ENCODE measurements at regions not wholly inside any gene's neighbourhood (a gene's known extent, or its start where the extent isn't known, plus 50 kb on each side); places are given as distances from the start of the nearest gene placed in this dataset.
"Not testable (repeated sequence)": the region's sequence is repeated elsewhere in the genome, so short reads cannot be mapped to it uniquely, and the experiment has no call there.

GRCh38 chr21:6521777-6522176 lies 3999.6 kb upstream of the TPTE start:
- H3K4me1 Mint-ChIP-seq, H3K4me3 Mint-ChIP-seq, H3K36me3 Mint-ChIP-seq, ATAC-seq, H3K27ac Mint-ChIP-seq, H3K9me3 Mint-ChIP-seq, H3K27me3 Mint-ChIP-seq: not testable (repeated sequence)

GRCh38 chr21:6526213-6526612 lies 3995.2 kb upstream of the TPTE start:
- not testable (repeated sequence) for ATAC-seq, H3K36me3 Mint-ChIP-seq, H3K27ac Mint-ChIP-seq, H3K4me1 Mint-ChIP-seq, H3K9me3 Mint-ChIP-seq, H3K27me3 Mint-ChIP-seq, H3K4me3 Mint-ChIP-seq

GRCh38 chr21:6530655-6531054 lies 3990.7 kb upstream of the TPTE start:
- H3K36me3 Mint-ChIP-seq, H3K4me1 Mint-ChIP-seq, ATAC-seq, H3K27me3 Mint-ChIP-seq, H3K4me3 Mint-ChIP-seq, H3K27ac Mint-ChIP-seq, H3K9me3 Mint-ChIP-seq: not testable (repeated sequence)

- H3K4me3 Mint-ChIP-seq, H3K27ac Mint-ChIP-seq, ATAC-seq, H3K27me3 Mint-ChIP-seq, H3K9me3 Mint-ChIP-seq, H3K4me1 Mint-ChIP-seq, H3K36me3 Mint-ChIP-seq: not testable (repeated sequence)
These were observed 3988.1 kb upstream of the TPTE start for GRCh38 chr21:6533261-6533660.

- H3K27ac Mint-ChIP-seq, H3K36me3 Mint-ChIP-seq, ATAC-seq, H3K4me1 Mint-ChIP-seq, H3K9me3 Mint-ChIP-seq, H3K4me3 Mint-ChIP-seq, H3K27me3 Mint-ChIP-seq: not testable (repeated sequence)
These were observed 3983.1 kb upstream of the TPTE start for GRCh38 chr21:6538320-6538719.

GRCh38 chr21:6539688-6540087 lies 3981.7 kb upstream of the TPTE start:
- not testable (repeated sequence) for H3K9me3 Mint-ChIP-seq, H3K27me3 Mint-ChIP-seq, ATAC-seq, H3K27ac Mint-ChIP-seq, H3K4me1 Mint-ChIP-seq, H3K4me3 Mint-ChIP-seq, H3K36me3 Mint-ChIP-seq

- not testable (repeated sequence) for H3K4me3 Mint-ChIP-seq, H3K36me3 Mint-ChIP-seq, ATAC-seq, H3K27ac Mint-ChIP-seq, H3K27me3 Mint-ChIP-seq, H3K4me1 Mint-ChIP-seq, H3K9me3 Mint-ChIP-seq
These were observed 3980.3 kb upstream of the TPTE start for GRCh38 chr21:6541036-6541435.

GRCh38 chr21:6545288-6545687 lies 3976.1 kb upstream of the TPTE start:
- not testable (repeated sequence) for H3K36me3 Mint-ChIP-seq, H3K9me3 Mint-ChIP-seq, H3K27me3 Mint-ChIP-seq, H3K27ac Mint-ChIP-seq, ATAC-seq, H3K4me1 Mint-ChIP-seq, H3K4me3 Mint-ChIP-seq

GRCh38 chr21:6551045-6551444 lies 3970.3 kb upstream of the TPTE start:
- not testable (repeated sequence) for H3K4me3 Mint-ChIP-seq, H3K27me3 Mint-ChIP-seq, H3K36me3 Mint-ChIP-seq, H3K9me3 Mint-ChIP-seq, ATAC-seq, H3K4me1 Mint-ChIP-seq, H3K27ac Mint-ChIP-seq

GRCh38 chr21:6553505-6554376 lies 3967.6 kb upstream of the TPTE start:
- not testable (repeated sequence) for H3K4me3 Mint-ChIP-seq, H3K27me3 Mint-ChIP-seq, H3K36me3 Mint-ChIP-seq, H3K9me3 Mint-ChIP-seq, H3K4me1 Mint-ChIP-seq, H3K27ac Mint-ChIP-seq
- peak; percentile 47 for ATAC-seq

GRCh38 chr21:6554377-6554864 lies 3967.0 kb upstream of the TPTE start:
- H3K4me1 Mint-ChIP-seq, ATAC-seq, H3K36me3 Mint-ChIP-seq, H3K9me3 Mint-ChIP-seq, H3K27ac Mint-ChIP-seq, H3K4me3 Mint-ChIP-seq, H3K27me3 Mint-ChIP-seq: not testable (repeated sequence)

- not testable (repeated sequence) for H3K4me1 Mint-ChIP-seq, H3K9me3 Mint-ChIP-seq, H3K4me3 Mint-ChIP-seq, H3K27ac Mint-ChIP-seq, H3K36me3 Mint-ChIP-seq, H3K27me3 Mint-ChIP-seq
- peak; percentile 63 for ATAC-seq
These were observed 3964.9 kb upstream of the TPTE start for GRCh38 chr21:6556516-6556915.

- not testable (repeated sequence) for H3K27ac Mint-ChIP-seq, H3K4me3 Mint-ChIP-seq
These were observed 3964.0 kb upstream of the TPTE start for GRCh38 chr21:6557415-6557814.

GRCh38 chr21:6561168-6561567 lies 3960.2 kb upstream of the TPTE start:
- H3K4me3 Mint-ChIP-seq, H3K27ac Mint-ChIP-seq, H3K9me3 Mint-ChIP-seq, H3K27me3 Mint-ChIP-seq, ATAC-seq, H3K4me1 Mint-ChIP-seq, H3K36me3 Mint-ChIP-seq: not testable (repeated sequence)

More at GRCh38 chr21:6557415-6557814, 3964.0 kb upstream of the TPTE start:
- not testable (repeated sequence) for H3K36me3 Mint-ChIP-seq, ATAC-seq, H3K4me1 Mint-ChIP-seq, H3K9me3 Mint-ChIP-seq, H3K27me3 Mint-ChIP-seq

- H3K4me3 Mint-ChIP-seq, H3K27me3 Mint-ChIP-seq, H3K9me3 Mint-ChIP-seq, H3K36me3 Mint-ChIP-seq, H3K4me1 Mint-ChIP-seq, ATAC-seq, H3K27ac Mint-ChIP-seq: not testable (repeated sequence)
These were observed 3959.8 kb upstream of the TPTE start for GRCh38 chr21:6561578-6561977.

- ATAC-seq = peak; percentile 40
- H3K27me3 Mint-ChIP-seq, H3K36me3 Mint-ChIP-seq, H3K9me3 Mint-ChIP-seq, H3K4me1 Mint-ChIP-seq, H3K27ac Mint-ChIP-seq, H3K4me3 Mint-ChIP-seq: not testable (repeated sequence)
These were observed 3956.7 kb upstream of the TPTE start for GRCh38 chr21:6564543-6565166.

Data from stimulated activated memory B cell treated with anti-CD40 and anti-IgM and Interleukin-4, amounts not matched to agents 10 μg/mL and 1 μg/mL and 100 μg/mL, for 72 hours (primary cell).